Ectodermal cell (in vitro differentiated cells): ENCODE measurements at regions not wholly inside any gene's neighbourhood (a gene's known extent, or its start where the extent isn't known, plus 50 kb on each side); places are given as distances from the start of the nearest gene placed in this dataset.
"Not testable (repeated sequence)": the region's sequence is repeated elsewhere in the genome, so short reads cannot be mapped to it uniquely, and the experiment has no call there.

ENCODE experiments used
- H3K27ac ChIP-seq: 2 replicates; pipeline ENCODE4 v1.7.0; 2013; ENCODE audit warnings: mild to moderate bottlenecking, low read depth, low read length; ENCODE audit not compliant: insufficient read depth, poor library complexity, severe bottlenecking
- H3K27me3 ChIP-seq: 2 replicates; pipeline ENCODE4 v1.7.0; 2013; ENCODE audit warnings: mild to moderate bottlenecking, low read length; ENCODE audit not compliant: insufficient read depth, control insufficient read depth, poor library complexity, severe bottlenecking
- H3K36me3 ChIP-seq: one replicate; pipeline ENCODE4 v1.7.0; 2013; ENCODE audit warnings: low read length; ENCODE audit not compliant: control insufficient read depth, insufficient read depth
- H3K4me1 ChIP-seq: one replicate; pipeline ENCODE4 v1.7.0; 2013; ENCODE audit warnings: low read length; ENCODE audit not compliant: control insufficient read depth, insufficient read depth
- H3K4me3 ChIP-seq: 2 replicates; pipeline ENCODE4 v1.7.0; 2013; ENCODE audit warnings: low read depth, low read length, control low read depth; ENCODE audit not compliant: insufficient read depth
- H3K9me3 ChIP-seq: 2 replicates; pipeline ENCODE4 v1.7.0; 2013; ENCODE audit warnings: mild to moderate bottlenecking, low read length, moderate library complexity; ENCODE audit not compliant: control insufficient read depth
- WGBS, 2 experiments: methylation state at CpG; one replicate each; pipeline ENCODE4 v1.1.7; 2013; ENCODE audit warnings: missing lambda C conversion rate in 2 of 2; 5-methylcytosine and 5-hydroxymethylcytosine counted together

DNA sequence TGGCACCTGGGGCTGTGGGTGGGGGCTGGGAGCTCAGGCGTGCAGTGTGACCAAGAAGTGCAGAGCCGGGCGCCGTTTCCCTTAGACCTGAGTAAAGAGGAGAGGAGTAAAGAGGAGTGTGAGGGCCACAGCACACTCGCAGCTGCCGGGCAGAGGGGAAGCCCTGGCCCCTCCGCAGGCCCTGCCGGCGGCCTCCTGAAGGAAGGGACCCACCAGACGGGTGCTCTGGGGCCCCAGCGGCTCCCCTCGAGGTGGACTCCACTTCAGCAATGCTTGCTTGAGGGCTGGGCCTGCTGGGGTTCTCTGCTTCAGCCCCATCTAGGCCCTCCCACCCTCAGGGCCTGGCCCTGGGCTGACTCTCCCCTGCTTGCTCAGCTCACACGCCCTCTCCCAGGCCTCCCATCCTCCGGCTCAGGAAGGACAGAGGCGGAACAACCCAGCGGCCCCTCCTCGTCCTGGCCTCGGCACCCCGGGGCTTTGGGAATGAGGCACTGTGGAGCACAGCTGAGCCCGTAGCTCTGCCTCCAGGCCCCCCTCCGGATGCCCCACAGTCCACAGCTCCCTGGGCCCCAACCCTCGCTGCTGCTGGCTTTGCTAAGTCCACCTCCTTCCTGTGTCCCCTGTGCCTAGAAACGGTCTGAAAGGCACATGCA is 1198.7 kb downstream of the BRD1 start:
- WGBS, 2 experiments: 51 to 53% methylated on average over 23 of the region's 23 CpGs
- Histone ChIP-seq H3K36me3 (no peaks in the 10 kb centered on the region), H3K27me3 (no peaks in the 10 kb centered on the region)

DNA sequence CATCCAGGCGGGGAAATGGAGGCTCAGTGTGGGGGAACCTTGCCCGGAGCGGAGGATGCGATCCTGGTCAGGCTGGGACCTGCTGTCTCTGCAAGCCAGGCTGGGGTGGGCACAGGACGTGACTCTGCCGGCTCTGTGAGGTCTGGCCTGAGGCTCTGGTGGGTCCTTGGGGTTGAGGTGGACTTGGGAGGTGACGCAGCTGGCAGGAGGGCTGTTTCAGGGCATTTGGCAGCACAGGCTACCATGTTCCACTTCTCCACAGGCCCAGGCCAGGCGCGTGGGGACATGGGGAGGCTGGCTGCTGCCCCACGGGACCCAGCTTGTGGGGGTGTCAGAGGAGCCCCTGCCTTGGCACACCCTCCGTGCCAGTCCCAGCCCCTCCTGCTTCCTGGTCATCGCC is 1199.7 kb downstream of the BRD1 start:
- no peaks in the 10 kb centered on the region for H3K9me3 ChIP-seq
- H3K4me3 ChIP-seq: no peak overlapping the region
- H3K4me1 ChIP-seq: peaks cover 41% of the 10 kb centered on the region
- H3K36me3 ChIP-seq: no peaks in the 10 kb centered on the region
- H3K27me3 ChIP-seq: no peaks in the 10 kb centered on the region
- no peak overlapping the region for H3K27ac ChIP-seq
- WGBS, 2 experiments: 95 to 96% methylated on average over 12 of the region's 12 CpGs

More for the DNA sequence above, 1198.7 kb downstream of the BRD1 start:
- Histone ChIP-seq H3K9me3 (no peaks in the 10 kb centered on the region), H3K27ac (no peak overlapping the region), H3K4me1 (peaks cover 43% of the 10 kb centered on the region), H3K4me3 (no peak overlapping the region)

DNA sequence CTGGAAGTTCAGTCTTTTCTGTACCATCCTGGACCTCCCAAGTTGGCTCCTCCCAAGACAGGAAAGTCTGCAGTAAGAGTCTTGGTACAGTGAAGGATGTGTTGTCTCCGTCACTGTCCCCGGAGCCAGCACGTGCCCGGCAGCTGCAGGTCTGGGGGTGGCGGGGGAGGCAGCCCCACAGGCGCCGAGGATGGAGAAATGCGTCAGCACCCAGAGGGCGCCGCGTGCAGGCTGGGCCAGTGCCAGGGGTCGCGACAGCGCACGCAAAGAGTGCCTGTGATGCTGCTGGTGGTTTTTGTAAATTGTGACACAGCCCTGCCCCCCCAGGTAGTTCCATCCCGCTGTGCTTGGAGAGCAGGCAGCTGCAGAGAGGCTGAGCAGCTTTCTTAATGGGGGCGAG is 1200.5 kb downstream of the BRD1 start:
- H3K9me3 ChIP-seq: no peaks in the 10 kb centered on the region
- WGBS, 2 experiments: 78% methylated on average over 17 of the region's 17 CpGs
- peaks cover 38% of the 10 kb centered on the region for H3K4me1 ChIP-seq
- no peak overlapping the region for H3K27ac ChIP-seq
- H3K4me3 ChIP-seq: no peak overlapping the region
- no peaks in the 10 kb centered on the region for H3K27me3 ChIP-seq
- H3K36me3 ChIP-seq: no peaks in the 10 kb centered on the region

DNA sequence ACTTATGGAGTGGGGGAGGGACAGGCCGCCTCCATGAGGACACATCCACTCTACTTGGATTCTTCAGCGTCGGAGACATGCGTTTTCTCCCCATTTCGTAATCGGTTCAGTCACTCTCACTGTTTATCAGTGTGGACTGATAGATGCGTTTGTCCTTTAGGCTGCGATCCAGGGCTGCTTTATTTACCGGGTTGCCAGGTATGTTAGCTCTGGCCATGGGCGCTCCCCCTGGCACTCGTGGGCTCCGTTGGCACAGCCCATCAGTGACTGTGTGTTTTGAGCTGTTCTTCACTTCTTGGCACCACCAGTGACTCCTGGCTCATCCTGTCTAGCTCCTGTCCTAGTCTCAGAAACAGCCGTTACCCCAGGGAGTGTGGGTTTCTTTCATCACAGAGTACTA is 1203.3 kb downstream of the BRD1 start:
- H3K27me3 ChIP-seq: no peaks in the 10 kb centered on the region
- H3K9me3 ChIP-seq: no peaks in the 10 kb centered on the region
- 79 to 80% methylated on average over 13 of the region's 13 CpGs for WGBS, 2 experiments
- no peak overlapping the region for H3K27ac ChIP-seq
- H3K36me3 ChIP-seq: no peaks in the 10 kb centered on the region
- no peak overlapping the region for H3K4me3 ChIP-seq
- peaks cover 21% of the 10 kb centered on the region for H3K4me1 ChIP-seq

DNA sequence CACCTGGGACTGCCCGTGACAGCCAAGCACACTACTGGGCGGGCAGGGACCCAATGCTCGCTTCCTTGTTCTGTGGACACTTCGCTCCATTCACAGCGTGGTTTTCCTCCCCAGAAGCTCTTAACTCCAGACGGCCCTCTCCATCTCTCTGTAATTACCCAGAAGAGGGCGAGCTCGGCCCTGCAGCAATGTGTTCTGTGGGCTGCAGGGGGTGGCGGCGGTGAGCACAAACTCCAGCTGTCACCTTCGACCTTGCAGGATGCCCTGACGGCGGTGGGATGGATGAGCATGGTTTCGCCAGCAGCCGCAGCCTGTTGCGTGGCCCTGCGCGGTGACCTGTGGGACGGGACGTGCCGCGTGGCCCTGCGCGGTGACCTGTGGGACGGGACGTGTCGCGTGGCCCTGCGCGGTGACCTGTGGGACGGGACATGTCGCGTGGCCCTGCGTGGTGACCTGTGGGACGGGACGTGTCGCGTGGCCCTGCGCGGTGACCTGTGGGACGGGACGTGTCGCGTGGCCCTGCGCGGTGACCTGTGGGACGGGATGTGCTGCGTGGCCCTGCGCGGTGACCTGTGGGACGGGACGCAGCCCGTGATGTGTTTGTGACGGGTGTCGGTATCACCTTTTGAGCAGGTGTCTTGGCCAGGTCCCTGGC is 1204.7 kb downstream of the BRD1 start:
- H3K4me1 ChIP-seq: peaks cover 7% of the 10 kb centered on the region
- no peaks in the 10 kb centered on the region for H3K36me3 ChIP-seq
- no peak overlapping the region for H3K27ac ChIP-seq
- H3K27me3 ChIP-seq: no peaks in the 10 kb centered on the region
- WGBS, 2 experiments: 92% methylated on average over 47 to 51 of the region's 55 CpGs
- no peak overlapping the region for H3K4me3 ChIP-seq
- no peaks in the 10 kb centered on the region for H3K9me3 ChIP-seq

DNA sequence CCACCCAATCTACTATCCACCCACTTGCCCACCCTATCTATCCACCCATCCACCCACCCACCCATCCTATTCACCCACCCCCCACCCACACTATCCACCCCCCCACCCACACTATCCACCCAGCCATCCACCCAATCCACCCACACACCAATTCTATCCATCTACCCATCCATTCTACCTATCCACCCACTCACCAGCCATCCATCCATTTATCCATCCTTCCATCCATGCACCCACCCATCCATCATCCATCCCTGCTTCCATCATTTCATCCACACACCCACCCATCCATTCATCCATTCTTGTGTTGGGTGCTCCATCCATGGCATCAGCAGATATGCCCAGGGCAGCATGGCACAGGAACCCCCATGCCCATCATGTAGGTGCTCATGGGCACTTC is 1206.6 kb downstream of the BRD1 start:
- Histone ChIP-seq H3K4me1 (peaks cover 6% of the 10 kb centered on the region), H3K27me3 (no peaks in the 10 kb centered on the region), H3K36me3 (no peaks in the 10 kb centered on the region), H3K27ac (no peak overlapping the region), H3K4me3 (no peak overlapping the region), H3K9me3 (no peaks in the 10 kb centered on the region)

DNA sequence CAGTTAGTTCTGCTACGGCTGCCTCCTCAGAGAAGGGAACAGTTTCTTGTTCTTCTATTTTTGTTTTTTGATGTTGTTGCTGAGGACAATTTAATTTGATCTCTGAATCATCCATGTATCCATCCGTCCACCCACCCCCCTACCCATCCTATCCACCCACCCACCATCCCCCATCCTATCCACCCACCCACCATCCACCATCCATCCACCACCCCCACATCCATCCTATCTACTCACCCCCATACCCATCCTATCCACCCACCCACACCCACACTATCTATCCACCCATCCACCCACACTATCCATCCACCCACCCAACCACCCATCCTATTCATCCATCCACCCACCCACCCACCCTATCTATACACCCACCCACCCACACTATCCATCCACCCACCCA is 1207.2 kb downstream of the BRD1 start:
- H3K4me3 ChIP-seq, H3K36me3 ChIP-seq, H3K9me3 ChIP-seq, H3K27ac ChIP-seq, H3K27me3 ChIP-seq, H3K4me1 ChIP-seq: not testable (repeated sequence)
- 100% methylated on average over 1 of the region's 2 CpGs for WGBS, 2 experiments

DNA sequence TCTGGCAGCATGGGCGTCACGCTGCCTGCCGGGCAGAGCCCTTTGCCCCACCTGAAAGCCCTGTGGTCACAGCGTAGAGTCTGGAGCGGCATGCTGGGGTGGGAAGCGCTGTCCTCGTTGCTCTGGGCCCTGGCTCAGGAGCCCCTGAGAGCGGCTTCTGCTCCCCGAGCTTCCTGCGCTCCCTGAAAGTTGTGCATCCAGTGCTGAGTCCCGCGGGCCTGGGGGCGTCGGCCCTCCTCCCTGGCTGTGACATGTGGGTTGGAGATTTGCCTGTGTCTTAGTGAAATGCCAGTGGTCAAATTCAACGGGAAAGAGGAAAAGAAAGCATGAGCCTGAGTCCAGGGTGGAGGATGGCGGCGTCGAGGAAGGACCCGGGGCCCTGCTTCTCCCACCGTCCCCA is 1208.0 kb downstream of the BRD1 start:
- no peaks in the 10 kb centered on the region for H3K9me3 ChIP-seq
- H3K4me1 ChIP-seq: no peaks in the 10 kb centered on the region
- no peaks in the 10 kb centered on the region for H3K36me3 ChIP-seq
- no peaks in the 10 kb centered on the region for H3K27me3 ChIP-seq
- no peak overlapping the region for H3K27ac ChIP-seq
- 84 to 85% methylated on average over 20 of the region's 20 CpGs for WGBS, 2 experiments
- no peak overlapping the region for H3K4me3 ChIP-seq

DNA sequence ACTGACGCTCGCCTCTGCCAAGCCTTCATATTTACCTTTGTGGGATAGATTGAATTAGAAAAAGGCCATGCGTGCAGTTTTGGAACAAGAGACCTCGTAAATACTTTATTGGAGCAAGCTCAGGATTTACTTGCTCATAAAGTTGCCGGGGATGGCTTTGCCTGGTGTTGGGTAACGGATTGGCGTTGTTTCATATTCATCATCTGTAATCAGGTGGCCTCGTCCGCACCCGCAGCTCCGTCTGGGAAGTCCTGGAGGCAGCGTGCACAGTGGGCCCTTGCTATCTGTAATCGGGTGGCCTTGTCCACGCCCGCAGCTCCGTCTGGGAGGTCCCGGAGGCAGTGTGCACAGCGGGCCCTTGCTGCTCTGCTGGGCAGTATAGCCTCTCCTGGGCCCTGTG is 1209.3 kb downstream of the BRD1 start:
- H3K36me3 ChIP-seq: no peaks in the 10 kb centered on the region
- WGBS, 2 experiments: 94 to 97% methylated on average over 18 of the region's 18 CpGs
- no peaks in the 10 kb centered on the region for H3K27me3 ChIP-seq
- H3K27ac ChIP-seq: no peak overlapping the region
- H3K9me3 ChIP-seq: no peaks in the 10 kb centered on the region
- H3K4me1 ChIP-seq: no peaks in the 10 kb centered on the region
- H3K4me3 ChIP-seq: no peak overlapping the region

DNA sequence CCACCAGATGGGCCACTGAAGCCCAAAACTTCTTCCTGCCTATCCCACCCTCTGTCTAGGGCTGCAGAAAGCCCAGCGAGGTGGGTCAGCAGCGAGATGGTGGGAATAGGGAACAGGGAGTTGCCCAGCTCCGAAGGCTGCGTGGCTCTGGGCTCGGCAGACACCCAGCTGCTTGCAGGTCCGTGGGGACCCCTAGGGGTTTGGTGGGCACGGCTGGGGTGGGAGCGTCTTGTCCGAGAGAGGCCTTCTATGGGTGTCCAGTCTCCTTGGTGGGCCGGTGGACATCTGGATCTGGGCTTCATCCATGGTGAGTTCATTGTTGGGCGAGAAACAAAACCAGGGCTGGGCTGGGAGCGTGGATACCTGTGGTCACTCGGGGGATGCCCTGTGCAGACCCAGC is 1211.0 kb downstream of the BRD1 start:
- 92 to 96% methylated on average over 13 of the region's 13 CpGs for WGBS, 2 experiments
- Histone ChIP-seq H3K4me3 (no peak overlapping the region), H3K27ac (no peak overlapping the region), H3K36me3 (no peaks in the 10 kb centered on the region), H3K4me1 (no peaks in the 10 kb centered on the region), H3K9me3 (no peaks in the 10 kb centered on the region), H3K27me3 (no peaks in the 10 kb centered on the region)
